ENCODE measurements at regions not wholly inside any gene's neighbourhood (a gene's known extent, or its start where the extent isn't known, plus 50 kb on each side); places are given as distances from the start of the nearest gene placed in this dataset.
"Not testable (repeated sequence)": the region's sequence is repeated elsewhere in the genome, so short reads cannot be mapped to it uniquely, and the experiment has no call there.

GRCh38 chrY:56677444-56677843 lies 31055.5 kb downstream of the CDY1 start:
- H3K4me3 ChIP-seq (ENCODE audit: low read length); intact Hi-C loops (cut with micrococcal nuclease); H3K4me1 Mint-ChIP-seq; H3K9me3 ChIP-seq (ENCODE audit: control insufficient read depth in 2 of 3, low read length in 3 of 3); H3K27ac Mint-ChIP-seq; DNase-seq; CTCF ChIA-PET; H3K36me3 Mint-ChIP-seq; H3K36me3 ChIP-seq (ENCODE audit: control insufficient read depth in 2 of 3, insufficient read depth in 3 of 3, low read length in 3 of 3); H3K27ac ChIP-seq (ENCODE audit: low read depth, low read length); ATAC-seq; H3K4me1 ChIP-seq (ENCODE audit: control insufficient read depth in 2 of 2, insufficient read depth in 2 of 2, low read length in 2 of 2); H3K4me3 Mint-ChIP-seq; POLR2A ChIA-PET; H3K27me3 Mint-ChIP-seq; H3K27me3 ChIP-seq (ENCODE audit: control insufficient read depth in 2 of 2, insufficient read depth in 2 of 2, low read length in 2 of 2): not testable (repeated sequence)
- peaks cover 0 to 12% (median 0%) of the 10 kb centered on the region in 11 donors for H3K9me3 Mint-ChIP-seq

DNA sequence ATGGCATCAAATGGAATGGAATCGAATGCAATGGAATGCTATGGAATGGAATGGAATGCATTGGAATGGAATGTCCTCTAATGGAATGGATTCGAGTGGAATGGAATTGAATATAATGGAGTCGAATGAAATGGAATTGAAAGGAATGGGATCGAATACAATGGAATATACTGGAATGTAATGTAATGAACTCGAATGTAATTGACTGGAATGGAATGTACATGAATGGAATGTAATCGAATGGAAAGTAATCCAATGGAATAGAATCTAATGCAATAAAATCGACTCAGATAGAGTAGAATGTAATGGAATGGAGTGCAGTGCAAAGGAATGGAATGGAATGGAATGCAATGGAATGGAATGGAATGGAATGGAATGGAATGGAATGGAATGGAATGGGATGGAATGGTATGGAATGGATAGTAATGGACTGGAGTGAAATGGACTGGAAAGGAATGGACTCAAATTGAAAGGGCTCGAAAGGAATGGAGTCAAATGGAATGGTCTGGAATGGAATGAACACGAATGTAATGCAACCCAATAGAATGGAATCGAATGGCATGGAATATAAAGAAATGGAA lies 31056.2 kb downstream of the CDY1 start:
- not testable (repeated sequence) for H3K36me3 Mint-ChIP-seq, DNase-seq

GRCh38 chrY:56685381-56685780 lies 31063.5 kb downstream of the CDY1 start:
- peak in 3 of 9 donors; percentile 3 to 26 (median 18) for DNase-seq
- intact Hi-C loops (cut with micrococcal nuclease), result not testable (repeated sequence)

More for the DNA sequence above, 31056.2 kb downstream of the CDY1 start:
- H3K4me1 Mint-ChIP-seq; H3K36me3 ChIP-seq (ENCODE audit: control insufficient read depth in 2 of 3, insufficient read depth in 3 of 3, low read length in 3 of 3); CTCF ChIA-PET; ATAC-seq; H3K27me3 Mint-ChIP-seq; H3K9me3 ChIP-seq (ENCODE audit: control insufficient read depth in 2 of 3, low read length in 3 of 3); H3K27me3 ChIP-seq (ENCODE audit: control insufficient read depth in 2 of 2, insufficient read depth in 2 of 2, low read length in 2 of 2); H3K4me3 ChIP-seq (ENCODE audit: low read length); H3K27ac Mint-ChIP-seq; intact Hi-C loops (cut with micrococcal nuclease); H3K27ac ChIP-seq (ENCODE audit: low read depth, low read length); H3K4me1 ChIP-seq (ENCODE audit: control insufficient read depth in 2 of 2, insufficient read depth in 2 of 2, low read length in 2 of 2); H3K4me3 Mint-ChIP-seq; POLR2A ChIA-PET: not testable (repeated sequence)
- H3K9me3 Mint-ChIP-seq, result peaks cover 0 to 12% (median 0%) of the 10 kb centered on the region in 11 donors

More at GRCh38 chrY:56685381-56685780, 31063.5 kb downstream of the CDY1 start:
- H3K36me3 Mint-ChIP-seq; H3K27ac Mint-ChIP-seq; POLR2A ChIA-PET; H3K27me3 ChIP-seq (ENCODE audit: control insufficient read depth in 2 of 2, insufficient read depth in 2 of 2, low read length in 2 of 2); H3K27ac ChIP-seq (ENCODE audit: low read depth, low read length); H3K4me1 ChIP-seq (ENCODE audit: control insufficient read depth in 2 of 2, insufficient read depth in 2 of 2, low read length in 2 of 2); H3K9me3 Mint-ChIP-seq; H3K4me3 ChIP-seq (ENCODE audit: low read length); H3K9me3 ChIP-seq (ENCODE audit: control insufficient read depth in 2 of 3, low read length in 3 of 3); H3K4me3 Mint-ChIP-seq; H3K4me1 Mint-ChIP-seq; H3K27me3 Mint-ChIP-seq; ATAC-seq; H3K36me3 ChIP-seq (ENCODE audit: control insufficient read depth in 2 of 3, insufficient read depth in 3 of 3, low read length in 3 of 3); CTCF ChIA-PET: not testable (repeated sequence)
